ENCODE measurements at regions not wholly inside any gene's neighbourhood (a gene's known extent, or its start where the extent isn't known, plus 50 kb on each side); places are given as distances from the start of the nearest gene placed in this dataset.

DNA sequence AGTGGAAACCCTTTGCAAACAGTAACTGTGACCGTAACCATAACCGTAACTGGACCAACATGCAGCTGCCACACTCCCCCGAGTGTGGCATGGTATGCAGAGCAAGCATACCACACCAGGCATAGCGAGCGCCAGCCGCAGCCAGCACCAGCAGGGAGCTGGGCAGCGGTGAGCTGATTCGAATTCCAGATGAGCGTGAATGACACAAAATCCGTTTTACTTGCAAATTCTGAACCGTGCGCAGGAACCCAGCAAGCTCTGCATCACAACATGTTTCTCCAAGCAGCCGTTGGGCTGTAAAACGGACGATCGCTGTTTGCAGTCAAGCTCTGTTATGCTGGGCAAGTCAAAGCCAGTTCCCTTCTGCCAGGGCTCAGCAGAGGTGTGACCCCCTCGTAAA, 111.1 kb downstream of the OAT start:
- no peak for TF ChIP-seq CTCF (IDR thresholded peaks at IDR 0.05)
- TF ChIP-seq POLR2A (IDR thresholded peaks at IDR 0.05) = no peak
